ENCODE measurements at regions not wholly inside any gene's neighbourhood (a gene's known extent, or its start where the extent isn't known, plus 50 kb on each side); places are given as distances from the start of the nearest gene placed in this dataset.

DNA sequence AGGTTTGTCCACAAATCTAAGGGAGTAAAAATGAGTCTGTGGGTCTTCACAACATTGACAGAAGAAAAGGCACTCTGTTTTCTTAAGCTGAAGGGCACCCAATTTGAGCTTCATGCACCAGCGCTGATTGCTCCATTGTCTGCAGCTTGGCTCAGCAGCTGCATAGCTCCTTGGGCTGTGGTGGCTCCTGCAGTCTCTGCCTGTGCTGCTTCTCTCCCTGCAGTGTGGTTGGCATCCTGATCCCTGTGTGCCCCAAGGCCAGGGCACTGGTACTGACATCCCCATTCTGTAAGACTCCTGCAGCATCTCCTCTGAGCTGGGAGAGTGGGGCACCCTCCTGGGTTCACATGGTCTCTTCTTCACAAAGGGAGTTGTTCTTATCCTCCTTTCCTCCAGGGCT, 83.2 kb upstream of the B3GAT2 start:
- no peak overlapping the region for H3K4me3 ChIP-seq (ENCODE audit: low read depth, low read length)
- DNase-seq (ENCODE audit: low read depth): no peak
- TF ChIP-seq, protein P1, sequence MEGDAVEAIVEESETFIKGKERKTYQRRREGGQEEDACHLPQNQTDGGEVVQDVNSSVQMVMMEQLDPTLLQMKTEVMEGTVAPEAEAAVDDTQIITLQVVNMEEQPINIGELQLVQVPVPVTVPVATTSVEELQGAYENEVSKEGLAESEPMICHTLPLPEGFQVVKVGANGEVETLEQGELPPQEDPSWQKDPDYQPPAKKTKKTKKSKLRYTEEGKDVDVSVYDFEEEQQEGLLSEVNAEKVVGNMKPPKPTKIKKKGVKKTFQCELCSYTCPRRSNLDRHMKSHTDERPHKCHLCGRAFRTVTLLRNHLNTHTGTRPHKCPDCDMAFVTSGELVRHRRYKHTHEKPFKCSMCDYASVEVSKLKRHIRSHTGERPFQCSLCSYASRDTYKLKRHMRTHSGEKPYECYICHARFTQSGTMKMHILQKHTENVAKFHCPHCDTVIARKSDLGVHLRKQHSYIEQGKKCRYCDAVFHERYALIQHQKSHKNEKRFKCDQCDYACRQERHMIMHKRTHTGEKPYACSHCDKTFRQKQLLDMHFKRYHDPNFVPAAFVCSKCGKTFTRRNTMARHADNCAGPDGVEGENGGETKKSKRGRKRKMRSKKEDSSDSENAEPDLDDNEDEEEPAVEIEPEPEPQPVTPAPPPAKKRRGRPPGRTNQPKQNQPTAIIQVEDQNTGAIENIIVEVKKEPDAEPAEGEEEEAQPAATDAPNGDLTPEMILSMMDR (IDR thresholded peaks at IDR 0.05; ENCODE audit: insufficient read depth, low read length): no peak

DNA sequence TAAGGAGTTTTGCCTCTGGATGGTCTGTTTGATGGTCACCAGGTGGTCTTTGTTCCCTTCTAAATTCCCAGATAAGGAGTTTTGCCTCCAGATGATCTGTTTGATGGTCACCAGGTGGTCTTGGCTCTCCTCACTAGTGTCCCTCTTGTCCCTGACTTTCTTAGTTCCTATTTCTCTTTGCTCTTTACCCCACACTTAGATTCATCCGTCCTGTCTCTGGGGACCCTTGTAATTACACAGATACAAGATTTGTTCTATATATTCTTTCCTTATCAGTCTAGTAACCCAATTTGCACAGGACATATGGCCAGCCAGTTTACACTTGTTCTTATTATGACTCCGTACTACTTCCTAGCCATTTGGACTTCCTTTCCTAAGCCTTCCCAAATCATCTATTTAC, 84.0 kb upstream of the B3GAT2 start:
- no peak for DNase-seq (ENCODE audit: low read depth)
- no peak overlapping the region for H3K4me3 ChIP-seq (ENCODE audit: low read depth, low read length)
- TF ChIP-seq, protein P1 (IDR thresholded peaks at IDR 0.05; ENCODE audit: insufficient read depth, low read length): no peak

DNA sequence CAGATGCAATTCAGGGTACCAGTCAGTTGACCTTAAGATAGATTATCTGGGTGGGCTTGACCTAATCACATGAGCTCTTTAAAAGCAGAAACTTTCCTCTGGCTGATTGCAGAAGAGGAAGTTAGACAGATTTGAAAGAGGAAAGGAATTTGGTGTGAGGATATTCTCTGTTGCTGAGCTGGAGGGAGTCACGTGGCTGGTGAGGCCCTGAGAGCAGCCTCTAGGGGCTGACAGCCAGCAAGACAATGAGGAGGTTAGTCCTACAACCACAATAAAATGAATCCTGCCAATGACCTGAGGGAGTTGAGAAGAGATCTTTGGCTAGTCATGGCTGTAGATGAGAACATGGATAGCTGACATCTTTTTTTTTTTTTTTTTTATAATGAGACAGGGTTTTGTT, 87.0 kb upstream of the B3GAT2 start:
- DNase-seq (ENCODE audit: low read depth): no peak
- TF ChIP-seq, protein P1 (IDR thresholded peaks at IDR 0.05; ENCODE audit: insufficient read depth, low read length): no peak
- no peak overlapping the region for H3K4me3 ChIP-seq (ENCODE audit: low read depth, low read length)

DNA sequence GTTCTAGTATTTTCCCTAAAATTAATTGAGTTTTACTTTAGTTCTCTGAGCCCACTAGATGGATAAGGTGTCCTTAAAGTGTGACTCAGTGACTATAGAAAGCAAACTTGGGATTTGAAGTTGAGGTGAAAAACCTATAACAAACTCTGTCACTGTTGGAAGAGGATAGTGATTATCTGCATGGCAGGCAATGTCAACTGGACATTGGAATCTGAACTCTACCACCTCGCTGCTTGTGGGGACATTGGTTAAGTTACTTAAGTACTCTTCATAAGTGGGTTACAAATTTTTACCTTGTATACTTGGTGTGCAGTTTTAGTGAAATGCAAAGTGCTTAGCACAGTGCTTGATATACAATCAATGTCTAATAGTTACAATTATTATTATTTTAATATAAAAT, 87.9 kb upstream of the B3GAT2 start:
- no peak overlapping the region for H3K4me3 ChIP-seq (ENCODE audit: low read depth, low read length)
- TF ChIP-seq, protein P1 (IDR thresholded peaks at IDR 0.05; ENCODE audit: insufficient read depth, low read length): no peak
- DNase-seq (ENCODE audit: low read depth): no peak

DNA sequence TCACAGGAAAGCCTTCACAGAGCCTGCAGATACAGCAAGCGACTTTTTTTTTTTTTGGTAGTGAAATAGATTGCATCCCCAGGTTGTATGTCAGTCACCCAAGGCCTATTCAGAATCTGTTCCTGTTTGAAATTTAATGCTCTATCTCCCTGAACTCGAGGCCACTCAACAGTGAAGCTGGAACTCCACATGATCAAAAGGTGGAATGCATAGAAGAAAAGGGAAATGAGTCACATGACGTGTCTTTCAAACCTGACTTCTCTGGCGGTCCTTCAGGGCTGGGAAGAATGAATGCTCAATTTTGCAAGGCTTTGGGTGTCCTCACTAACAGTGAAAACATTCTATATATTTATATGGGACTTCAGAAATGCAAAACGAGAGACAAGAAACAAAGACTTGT, 88.4 kb upstream of the B3GAT2 start:
- DNase-seq (ENCODE audit: low read depth): no peak
- no peak overlapping the region for H3K4me3 ChIP-seq (ENCODE audit: low read depth, low read length)
- TF ChIP-seq, protein P1 (IDR thresholded peaks at IDR 0.05; ENCODE audit: insufficient read depth, low read length): no peak

DNA sequence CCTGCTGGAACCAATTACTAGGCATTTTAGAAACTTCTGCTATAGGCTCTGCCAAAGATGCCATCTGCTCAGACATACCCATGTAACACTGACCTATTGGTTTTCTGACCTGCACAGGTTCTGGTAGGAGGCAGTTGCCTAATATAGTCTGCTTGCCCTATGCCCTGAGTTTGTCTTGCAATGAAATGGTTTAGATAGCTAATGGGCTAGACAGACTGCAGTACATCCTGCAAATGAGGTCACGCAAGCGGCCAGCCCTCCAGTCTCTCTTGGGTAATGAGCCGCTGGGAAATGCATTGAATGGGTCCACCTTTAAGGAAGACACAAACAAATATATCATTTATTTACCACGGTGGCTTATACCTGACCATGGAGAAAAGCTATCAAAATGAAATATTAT, 90.6 kb upstream of the B3GAT2 start:
- no peak overlapping the region for H3K4me3 ChIP-seq (ENCODE audit: low read depth, low read length)
- DNase-seq (ENCODE audit: low read depth): no peak
- TF ChIP-seq, protein P1 (IDR thresholded peaks at IDR 0.05; ENCODE audit: insufficient read depth, low read length): no peak
